HEK293 (cell line): ENCODE measurements at regions not wholly inside any gene's neighbourhood (a gene's known extent, or its start where the extent isn't known, plus 50 kb on each side); places are given as distances from the start of the nearest gene placed in this dataset.

Source experiments
- CTCF ChIA-PET: fragments of 350-600 bp; formaldehyde crosslinking; extraction: SDS; loops from one replicate; lab custom pipeline; 2021; ENCODE audit warnings: antibody characterized with exemption; lab: Yijun Ruan, JAX
- POLR2A ChIA-PET: fragments of 300-600 bp; formaldehyde crosslinking; extraction: SDS; loops from one replicate; lab custom pipeline; 2020; ENCODE audit warnings: antibody characterized with exemption, inconsistent platforms; lab: Yijun Ruan, JAX
- H3K27ac ChIP-seq: fragments of 200-500 bp; sonication (Bioruptor generic); 2 replicates; pipeline ENCODE4 v1.5.1; 2014; ENCODE audit warnings: low read depth, low read length, control low read depth, inconsistent platforms; ENCODE audit errors: extremely low read depth
- H3K36me3 ChIP-seq, 2 experiments: fragments of 200-500 bp in 1 of 2; sonication (Bioruptor generic) in 1 of 2; 1 replicate in 1 of 2; 2 replicates in 1 of 2; pipeline ENCODE4 v1.5.1; 2014 to 2017; ENCODE audit warnings: inconsistent platforms in 2 of 2, low read length in 2 of 2; ENCODE audit not compliant: control insufficient read depth in 2 of 2, insufficient read depth in 1 of 2
- H3K4me1 ChIP-seq: fragments of 200-500 bp; sonication (Bioruptor generic); 2 replicates; pipeline ENCODE4 v1.5.1; 2014; ENCODE audit warnings: mild to moderate bottlenecking, low read length, inconsistent platforms; ENCODE audit not compliant: control insufficient read depth, insufficient read depth
- H3K4me3 ChIP-seq: 2 replicates; pipeline ENCODE4 v1.5.1; 2011; ENCODE audit warnings: low read depth, mild to moderate bottlenecking, control low read depth, low read length, moderate library complexity
- H3K9me3 ChIP-seq: fragments of 200-500 bp; sonication (Bioruptor generic); 2 replicates; pipeline ENCODE4 v1.5.1; 2014; ENCODE audit warnings: low read depth, low read length, inconsistent platforms; ENCODE audit not compliant: control insufficient read depth, insufficient read depth
- KLF7 ChIP-seq: fragments of 450-650 bp; formaldehyde crosslinking; IDR thresholded peaks from 2 replicates; pipeline ENCODE4 v1.5.1; 2016; ENCODE audit warnings: missing biosample characterization, missing genetic modification characterization, borderline replicate concordance
- YY1 ChIP-seq: fragments of 450-650 bp; formaldehyde crosslinking; IDR thresholded peaks from 2 replicates; pipeline ENCODE4 v1.5.1; 2018; ENCODE audit warnings: missing biosample characterization, missing genetic modification characterization
- ZFP41 ChIP-seq: fragments of 450-650 bp; formaldehyde crosslinking; IDR thresholded peaks from 2 replicates; pipeline ENCODE4 v1.5.1; 2016; ENCODE audit warnings: missing biosample characterization, missing genetic modification characterization, borderline replicate concordance
- ZFP69B ChIP-seq: fragments of 450-650 bp; formaldehyde crosslinking; IDR thresholded peaks from 2 replicates; pipeline ENCODE4 v1.5.1; 2016; ENCODE audit warnings: missing biosample characterization, missing genetic modification characterization
- ZNF112 ChIP-seq: fragments of 450-650 bp; formaldehyde crosslinking; IDR thresholded peaks from 2 replicates; pipeline ENCODE4 v1.5.0; 2017; ENCODE audit warnings: missing biosample characterization, missing genetic modification characterization
- ZNF155 ChIP-seq: fragments of 450-650 bp; formaldehyde crosslinking; IDR thresholded peaks from 2 replicates; pipeline ENCODE4 v1.5.1; 2016; ENCODE audit warnings: missing biosample characterization, missing genetic modification characterization
- ZNF2 ChIP-seq: fragments of 450-650 bp; formaldehyde crosslinking; IDR thresholded peaks from 2 replicates; pipeline ENCODE4 v1.5.1; 2016; ENCODE audit warnings: missing biosample characterization, missing genetic modification characterization
- ZNF211 ChIP-seq: fragments of 450-650 bp; formaldehyde crosslinking; IDR thresholded peaks from 2 replicates; pipeline ENCODE4 v1.5.1; 2016; ENCODE audit warnings: low read depth, missing biosample characterization, missing genetic modification characterization
- ZNF837 ChIP-seq: fragments of 450-650 bp; formaldehyde crosslinking; IDR thresholded peaks from 2 replicates; pipeline ENCODE4 v1.5.1; 2016; ENCODE audit warnings: missing biosample characterization, missing genetic modification characterization
- ZSCAN30 ChIP-seq: fragments of 450-650 bp; IDR thresholded peaks from 2 replicates; pipeline ENCODE4 v1.5.1; 2018; ENCODE audit warnings: missing biosample characterization, mild to moderate bottlenecking, missing genetic modification characterization, moderate library complexity
- TF ChIP-seq, protein P1 (sequence below): fragments of 450-650 bp; formaldehyde crosslinking; IDR thresholded peaks from 2 replicates; pipeline ENCODE4 v1.5.1; 2017; ENCODE audit warnings: missing biosample characterization, mild to moderate bottlenecking, missing genetic modification characterization, moderate library complexity
- TF ChIP-seq, protein P2 (sequence below): fragments of 450-650 bp; formaldehyde crosslinking; IDR thresholded peaks from 2 replicates; pipeline ENCODE4 v1.5.1; 2016; ENCODE audit warnings: missing biosample characterization, missing genetic modification characterization
- TF ChIP-seq, protein P3 (sequence below): fragments of 450-650 bp; formaldehyde crosslinking; conservative IDR thresholded peaks from 2 replicates; pipeline ENCODE4 v1.5.1; 2016; ENCODE audit warnings: low read depth, missing biosample characterization, missing genetic modification characterization
- TF ChIP-seq, protein P4 (sequence below): fragments of 450-650 bp; IDR thresholded peaks from 2 replicates; pipeline ENCODE4 v1.5.1; 2018; ENCODE audit warnings: missing biosample characterization, mild to moderate bottlenecking, missing genetic modification characterization
- TF ChIP-seq, protein P5 (sequence below): fragments of 450-650 bp; formaldehyde crosslinking; IDR thresholded peaks from 2 replicates; pipeline ENCODE4 v1.5.1; 2016; ENCODE audit warnings: missing biosample characterization, missing genetic modification characterization
- TF ChIP-seq, protein P6 (sequence below): fragments of 450-650 bp; formaldehyde crosslinking; IDR thresholded peaks from 2 replicates; pipeline ENCODE4 v1.5.1; 2017; ENCODE audit warnings: missing biosample characterization, missing genetic modification characterization

DNA sequence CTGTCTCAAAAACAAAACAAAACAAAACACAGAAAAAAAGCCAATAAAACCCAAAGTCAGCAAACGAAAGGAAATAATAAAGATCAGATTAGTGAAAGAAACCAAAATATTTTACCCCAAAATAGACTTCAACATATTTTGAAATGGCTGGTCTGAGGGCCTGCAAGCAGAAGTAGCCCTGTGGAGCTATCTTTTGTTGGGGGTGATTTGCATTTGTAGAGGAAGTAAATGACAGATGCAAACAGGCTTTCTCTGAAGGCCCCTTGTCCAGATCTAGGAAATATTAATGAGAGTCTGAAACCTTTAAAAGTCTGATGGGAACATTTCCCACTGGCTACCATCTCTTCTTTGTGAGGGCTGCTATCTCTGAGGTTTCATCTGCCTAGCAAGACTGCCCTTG is 74.0 kb downstream of the GCNT4 start:
- H3K4me1 ChIP-seq: no peaks in the 10 kb centered on the region
- CTCF ChIA-PET: no interaction called here

DNA sequence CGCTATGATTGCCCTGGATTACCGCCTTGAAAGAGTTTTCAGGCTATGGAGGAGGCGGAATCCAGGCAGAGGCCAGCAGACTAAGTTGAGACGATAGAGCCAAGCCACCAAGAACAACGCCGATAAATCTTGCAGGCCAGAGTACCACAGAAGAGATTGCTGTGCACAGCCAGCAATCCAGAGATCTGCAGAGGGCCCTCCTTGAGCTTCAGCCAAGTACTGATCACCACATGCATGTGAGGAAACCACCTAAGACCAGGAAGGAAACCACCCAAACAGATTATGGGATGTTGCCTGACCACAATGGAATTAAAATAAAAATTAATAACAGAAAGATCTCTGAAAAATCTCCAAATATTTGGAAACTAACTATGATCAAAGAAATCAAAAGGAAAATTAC is 74.9 kb downstream of the GCNT4 start:
- ChIA-PET CTCF (no interaction called here), POLR2A (no interaction called here)
- Histone ChIP-seq H3K4me1 (no peaks in the 10 kb centered on the region), H3K9me3 (no peaks in the 10 kb centered on the region), H3K4me3 (no peak overlapping the region), H3K27ac (no peak overlapping the region), H3K36me3 (no peaks in the 10 kb centered on the region)
- no peak for TF ChIP-seq ZNF837 (tag by site-specific recombination)
- no peak for TF ChIP-seq ZNF155 (tag by site-specific recombination)
- TF ChIP-seq, protein P1, sequence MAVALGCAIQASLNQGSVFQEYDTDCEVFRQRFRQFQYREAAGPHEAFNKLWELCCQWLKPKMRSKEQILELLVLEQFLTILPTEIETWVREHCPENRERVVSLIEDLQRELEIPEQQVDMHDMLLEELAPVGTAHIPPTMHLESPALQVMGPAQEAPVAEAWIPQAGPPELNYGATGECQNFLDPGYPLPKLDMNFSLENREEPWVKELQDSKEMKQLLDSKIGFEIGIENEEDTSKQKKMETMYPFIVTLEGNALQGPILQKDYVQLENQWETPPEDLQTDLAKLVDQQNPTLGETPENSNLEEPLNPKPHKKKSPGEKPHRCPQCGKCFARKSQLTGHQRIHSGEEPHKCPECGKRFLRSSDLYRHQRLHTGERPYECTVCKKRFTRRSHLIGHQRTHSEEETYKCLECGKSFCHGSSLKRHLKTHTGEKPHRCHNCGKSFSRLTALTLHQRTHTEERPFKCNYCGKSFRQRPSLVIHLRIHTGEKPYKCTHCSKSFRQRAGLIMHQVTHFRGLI (tag by site-specific recombination): no peak
- TF ChIP-seq, protein P2, sequence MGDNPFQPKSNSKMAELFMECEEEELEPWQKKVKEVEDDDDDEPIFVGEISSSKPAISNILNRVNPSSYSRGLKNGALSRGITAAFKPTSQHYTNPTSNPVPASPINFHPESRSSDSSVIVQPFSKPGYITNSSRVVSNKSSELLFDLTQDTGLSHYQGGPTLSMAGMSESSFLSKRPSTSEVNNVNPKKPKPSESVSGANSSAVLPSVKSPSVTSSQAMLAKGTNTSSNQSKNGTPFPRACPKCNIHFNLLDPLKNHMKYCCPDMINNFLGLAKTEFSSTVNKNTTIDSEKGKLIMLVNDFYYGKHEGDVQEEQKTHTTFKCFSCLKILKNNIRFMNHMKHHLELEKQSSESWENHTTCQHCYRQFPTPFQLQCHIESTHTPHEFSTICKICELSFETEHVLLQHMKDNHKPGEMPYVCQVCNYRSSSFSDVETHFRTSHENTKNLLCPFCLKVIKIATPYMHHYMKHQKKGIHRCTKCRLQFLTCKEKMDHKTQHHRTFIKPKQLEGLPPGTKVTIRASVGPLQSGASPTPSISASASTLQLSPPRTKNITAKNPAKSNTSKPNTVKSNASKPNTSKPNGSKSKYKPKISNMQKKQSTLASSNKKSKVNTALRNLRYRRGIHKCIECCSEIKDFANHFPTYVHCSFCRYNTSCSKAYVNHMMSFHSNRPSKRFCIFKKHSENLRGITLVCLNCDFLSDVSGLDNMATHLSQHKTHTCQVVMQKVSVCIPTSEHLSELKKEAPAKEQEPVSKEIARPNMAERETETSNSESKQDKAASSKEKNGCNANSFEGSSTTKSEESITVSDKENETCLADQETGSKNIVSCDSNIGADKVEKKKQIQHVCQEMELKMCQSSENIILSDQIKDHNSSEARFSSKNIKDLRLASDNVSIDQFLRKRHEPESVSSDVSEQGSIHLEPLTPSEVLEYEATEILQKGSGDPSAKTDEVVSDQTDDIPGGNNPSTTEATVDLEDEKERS (tag by site-specific recombination): no peak
- TF ChIP-seq YY1 (tag by site-specific recombination): no peak
- TF ChIP-seq KLF7 (tag by site-specific recombination): no peak
- TF ChIP-seq, protein P3, sequence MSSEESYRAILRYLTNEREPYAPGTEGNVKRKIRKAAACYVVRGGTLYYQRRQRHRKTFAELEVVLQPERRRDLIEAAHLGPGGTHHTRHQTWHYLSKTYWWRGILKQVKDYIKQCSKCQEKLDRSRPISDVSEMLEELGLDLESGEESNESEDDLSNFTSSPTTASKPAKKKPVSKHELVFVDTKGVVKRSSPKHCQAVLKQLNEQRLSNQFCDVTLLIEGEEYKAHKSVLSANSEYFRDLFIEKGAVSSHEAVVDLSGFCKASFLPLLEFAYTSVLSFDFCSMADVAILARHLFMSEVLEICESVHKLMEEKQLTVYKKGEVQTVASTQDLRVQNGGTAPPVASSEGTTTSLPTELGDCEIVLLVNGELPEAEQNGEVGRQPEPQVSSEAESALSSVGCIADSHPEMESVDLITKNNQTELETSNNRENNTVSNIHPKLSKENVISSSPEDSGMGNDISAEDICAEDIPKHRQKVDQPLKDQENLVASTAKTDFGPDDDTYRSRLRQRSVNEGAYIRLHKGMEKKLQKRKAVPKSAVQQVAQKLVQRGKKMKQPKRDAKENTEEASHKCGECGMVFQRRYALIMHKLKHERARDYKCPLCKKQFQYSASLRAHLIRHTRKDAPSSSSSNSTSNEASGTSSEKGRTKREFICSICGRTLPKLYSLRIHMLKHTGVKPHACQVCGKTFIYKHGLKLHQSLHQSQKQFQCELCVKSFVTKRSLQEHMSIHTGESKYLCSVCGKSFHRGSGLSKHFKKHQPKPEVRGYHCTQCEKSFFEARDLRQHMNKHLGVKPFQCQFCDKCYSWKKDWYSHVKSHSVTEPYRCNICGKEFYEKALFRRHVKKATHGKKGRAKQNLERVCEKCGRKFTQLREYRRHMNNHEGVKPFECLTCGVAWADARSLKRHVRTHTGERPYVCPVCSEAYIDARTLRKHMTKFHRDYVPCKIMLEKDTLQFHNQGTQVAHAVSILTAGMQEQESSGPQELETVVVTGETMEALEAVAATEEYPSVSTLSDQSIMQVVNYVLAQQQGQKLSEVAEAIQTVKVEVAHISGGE (tag by site-specific recombination): no peak
- TF ChIP-seq ZFP41 (tag by site-specific recombination): no peak
- TF ChIP-seq ZFP69B (tag by site-specific recombination): no peak
- TF ChIP-seq, protein P4, sequence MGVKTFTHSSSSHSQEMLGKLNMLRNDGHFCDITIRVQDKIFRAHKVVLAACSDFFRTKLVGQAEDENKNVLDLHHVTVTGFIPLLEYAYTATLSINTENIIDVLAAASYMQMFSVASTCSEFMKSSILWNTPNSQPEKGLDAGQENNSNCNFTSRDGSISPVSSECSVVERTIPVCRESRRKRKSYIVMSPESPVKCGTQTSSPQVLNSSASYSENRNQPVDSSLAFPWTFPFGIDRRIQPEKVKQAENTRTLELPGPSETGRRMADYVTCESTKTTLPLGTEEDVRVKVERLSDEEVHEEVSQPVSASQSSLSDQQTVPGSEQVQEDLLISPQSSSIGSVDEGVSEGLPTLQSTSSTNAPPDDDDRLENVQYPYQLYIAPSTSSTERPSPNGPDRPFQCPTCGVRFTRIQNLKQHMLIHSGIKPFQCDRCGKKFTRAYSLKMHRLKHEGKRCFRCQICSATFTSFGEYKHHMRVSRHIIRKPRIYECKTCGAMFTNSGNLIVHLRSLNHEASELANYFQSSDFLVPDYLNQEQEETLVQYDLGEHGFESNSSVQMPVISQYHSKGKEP (tag by site-specific recombination): no peak
- TF ChIP-seq ZNF211 (tag by site-specific recombination): no peak

More for the DNA sequence above, 74.0 kb downstream of the GCNT4 start:
- TF ChIP-seq ZSCAN30 (tag by site-specific recombination): no peak
- no peak for TF ChIP-seq ZNF2 (tag by site-specific recombination)
- no peak for TF ChIP-seq ZFP69B (tag by site-specific recombination)
- no peak for TF ChIP-seq ZNF155 (tag by site-specific recombination)
- no peak for TF ChIP-seq ZNF112
- TF ChIP-seq, protein P3 (tag by site-specific recombination): no peak
- TF ChIP-seq, protein P5, sequence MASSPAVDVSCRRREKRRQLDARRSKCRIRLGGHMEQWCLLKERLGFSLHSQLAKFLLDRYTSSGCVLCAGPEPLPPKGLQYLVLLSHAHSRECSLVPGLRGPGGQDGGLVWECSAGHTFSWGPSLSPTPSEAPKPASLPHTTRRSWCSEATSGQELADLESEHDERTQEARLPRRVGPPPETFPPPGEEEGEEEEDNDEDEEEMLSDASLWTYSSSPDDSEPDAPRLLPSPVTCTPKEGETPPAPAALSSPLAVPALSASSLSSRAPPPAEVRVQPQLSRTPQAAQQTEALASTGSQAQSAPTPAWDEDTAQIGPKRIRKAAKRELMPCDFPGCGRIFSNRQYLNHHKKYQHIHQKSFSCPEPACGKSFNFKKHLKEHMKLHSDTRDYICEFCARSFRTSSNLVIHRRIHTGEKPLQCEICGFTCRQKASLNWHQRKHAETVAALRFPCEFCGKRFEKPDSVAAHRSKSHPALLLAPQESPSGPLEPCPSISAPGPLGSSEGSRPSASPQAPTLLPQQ (tag by site-specific recombination): no peak
- TF ChIP-seq, protein P6, sequence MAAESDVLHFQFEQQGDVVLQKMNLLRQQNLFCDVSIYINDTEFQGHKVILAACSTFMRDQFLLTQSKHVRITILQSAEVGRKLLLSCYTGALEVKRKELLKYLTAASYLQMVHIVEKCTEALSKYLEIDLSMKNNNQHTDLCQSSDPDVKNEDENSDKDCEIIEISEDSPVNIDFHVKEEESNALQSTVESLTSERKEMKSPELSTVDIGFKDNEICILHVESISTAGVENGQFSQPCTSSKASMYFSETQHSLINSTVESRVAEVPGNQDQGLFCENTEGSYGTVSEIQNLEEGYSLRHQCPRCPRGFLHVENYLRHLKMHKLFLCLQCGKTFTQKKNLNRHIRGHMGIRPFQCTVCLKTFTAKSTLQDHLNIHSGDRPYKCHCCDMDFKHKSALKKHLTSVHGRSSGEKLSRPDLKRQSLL (tag by site-specific recombination): no peak
- H3K36me3 ChIP-seq: no peaks in the 10 kb centered on the region
- H3K27ac ChIP-seq: no peak overlapping the region
- no peak overlapping the region for H3K4me3 ChIP-seq
- POLR2A ChIA-PET: no interaction called here
- no peaks in the 10 kb centered on the region for H3K9me3 ChIP-seq
